Common myeloid progenitor, CD34-positive (primary cell): ENCODE measurements at regions not wholly inside any gene's neighbourhood (a gene's known extent, or its start where the extent isn't known, plus 50 kb on each side); places are given as distances from the start of the nearest gene placed in this dataset.

Source experiments
- CTCF ChIA-PET: fragments of 350-600 bp; sonication (Branson Sonifier 250); formaldehyde crosslinking; loops from one replicate; lab custom pipeline; 2021; ENCODE audit warnings: antibody characterized with exemption; lab: Charles Lee
- POLR2A ChIA-PET: fragments of 350-600 bp; sonication (Branson Sonifier 250); formaldehyde crosslinking; loops from one replicate; lab custom pipeline; 2021; ENCODE audit warnings: antibody characterized with exemption; lab: Charles Lee
- DNase-seq, 3 donors: peaks; one replicate each; pipeline versions ENCODE4 v3.0.0 to v3.0.0-alpha.2; 2013
- H3K27ac ChIP-seq, 2 experiments: 1 replicate in 1 of 2; 2 replicates in 1 of 2; pipeline ENCODE4 v1.7.0; 2013; ENCODE audit warnings: inconsistent platforms in 2 of 2, low read length in 2 of 2, mild to moderate bottlenecking in 2 of 2, low read depth in 1 of 2, moderate library complexity in 1 of 2; ENCODE audit not compliant: severe bottlenecking in 2 of 2, insufficient read depth in 1 of 2, poor library complexity in 1 of 2
- H3K27me3 ChIP-seq, 5 experiments: replicated peaks in 2 of 5; 1 replicate in 3 of 5; 2 replicates in 2 of 5; pipeline versions ENCODE4 v1.6.1 to v1.7.0; 2013; ENCODE audit warnings: low read length in 4 of 5, mild to moderate bottlenecking in 2 of 5, moderate library complexity in 2 of 5, inconsistent platforms in 1 of 5; ENCODE audit not compliant: insufficient read depth in 5 of 5, control insufficient read depth in 4 of 5
- H3K36me3 ChIP-seq, 4 experiments: 1 replicate in 2 of 4; 2 replicates in 2 of 4; pipeline versions ENCODE4 v1.6.1 to v1.7.0; 2013; ENCODE audit warnings: low read length in 3 of 4, control low read depth in 1 of 4, mild to moderate bottlenecking in 1 of 4; ENCODE audit not compliant: control insufficient read depth in 4 of 4, insufficient read depth in 4 of 4
- H3K4me1 ChIP-seq, 4 experiments: 1 replicate in 3 of 4; 2 replicates in 1 of 4; pipeline versions ENCODE4 v1.6.1 to v1.7.1; 2013; ENCODE audit warnings: low read length in 3 of 4, mild to moderate bottlenecking in 3 of 4, control low read depth in 1 of 4, inconsistent platforms in 1 of 4, moderate library complexity in 1 of 4; ENCODE audit not compliant: control insufficient read depth in 4 of 4, insufficient read depth in 4 of 4; ENCODE audit errors: control extremely low read depth in 1 of 4
- H3K4me3 ChIP-seq, 7 experiments: 1 replicate in 4 of 7; 2 replicates in 3 of 7; pipeline versions ENCODE4 v1.5.1 to v1.7.0; 2013; ENCODE audit warnings: mild to moderate bottlenecking in 7 of 7, low read length in 6 of 7, moderate library complexity in 6 of 7, inconsistent platforms in 2 of 7, low read depth in 2 of 7, control low read depth in 1 of 7; ENCODE audit not compliant: insufficient read depth in 4 of 7, control insufficient read depth in 1 of 7; ENCODE audit errors: extremely low read depth in 1 of 7
- H3K9me3 ChIP-seq, 5 experiments: 1 replicate in 4 of 5; 2 replicates in 1 of 5; pipeline versions ENCODE4 v1.6.1 to v1.7.1; 2013; ENCODE audit warnings: low read length in 4 of 5, mild to moderate bottlenecking in 2 of 5, inconsistent platforms in 1 of 5, low read depth in 1 of 5, moderate library complexity in 1 of 5; ENCODE audit not compliant: control insufficient read depth in 4 of 5, insufficient read depth in 2 of 5; ENCODE audit errors: control extremely low read depth in 1 of 5
- WGBS: methylation state at CpG from one replicate; pipeline ENCODE4 v1.1.5; 2013; ENCODE audit not compliant: insufficient coverage; 5-methylcytosine and 5-hydroxymethylcytosine counted together

GRCh38 chr15:98121957-98122356, 161.5 kb downstream of the ARRDC4 start:
- Histone ChIP-seq H3K27me3 (no peaks in the 10 kb centered on the region), H3K4me1 (no peaks in the 10 kb centered on the region), H3K36me3 (no peaks in the 10 kb centered on the region), H3K27ac (no peak overlapping the region), H3K9me3 (no peaks in the 10 kb centered on the region), H3K4me3 (no peak overlapping the region)
- WGBS = 100% methylated on average over 2 of the region's 3 CpGs
- ChIA-PET POLR2A (no interaction called here), CTCF (no interaction called here)
- DNase-seq = no peak

- ChIA-PET POLR2A (no interaction called here), CTCF (no interaction called here)
- Histone ChIP-seq H3K4me3 (no peak overlapping the region), H3K9me3 (no peaks in the 10 kb centered on the region), H3K36me3 (no peaks in the 10 kb centered on the region), H3K4me1 (no peaks in the 10 kb centered on the region), H3K27me3 (no peaks in the 10 kb centered on the region), H3K27ac (no peak overlapping the region)
- DNase-seq = no peak
- 100% methylated on average over 2 of the region's 3 CpGs for WGBS
Measured at GRCh38 chr15:98123297-98123696, 162.8 kb downstream of the ARRDC4 start.

DNA sequence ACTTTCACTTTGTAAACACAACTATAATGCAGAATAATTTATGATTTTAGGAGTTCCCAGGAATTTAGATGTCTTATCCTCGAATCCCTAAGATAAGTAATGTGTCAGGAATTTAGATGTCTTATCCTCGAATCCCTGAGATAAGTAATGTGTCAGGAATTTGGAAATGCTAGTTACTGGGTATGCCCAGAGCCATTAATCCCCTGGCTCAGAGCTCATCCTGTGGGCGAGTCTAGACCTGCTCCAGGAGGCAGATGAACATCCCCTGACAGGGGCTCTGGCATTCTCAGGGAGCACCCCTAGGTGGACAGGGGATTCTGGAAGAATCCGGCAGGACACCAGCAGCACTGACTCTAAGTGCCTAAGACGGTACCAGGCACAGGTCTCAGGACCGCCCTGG, 163.3 kb downstream of the ARRDC4 start:
- ChIA-PET POLR2A (no interaction called here), CTCF (no interaction called here)
- no peak overlapping the region for H3K27ac ChIP-seq
- DNase-seq = no peak
- no peaks in the 10 kb centered on the region for H3K4me1 ChIP-seq
- H3K27me3 ChIP-seq = no peaks in the 10 kb centered on the region
- H3K9me3 ChIP-seq = no peaks in the 10 kb centered on the region
- H3K4me3 ChIP-seq = no peak overlapping the region
- 93% methylated on average over 5 of the region's 6 CpGs for WGBS
- no peaks in the 10 kb centered on the region for H3K36me3 ChIP-seq

GRCh38 chr15:98124581-98124980, 164.1 kb downstream of the ARRDC4 start:
- Histone ChIP-seq H3K9me3 (no peaks in the 10 kb centered on the region), H3K27me3 (no peaks in the 10 kb centered on the region), H3K27ac (no peak overlapping the region), H3K36me3 (no peaks in the 10 kb centered on the region), H3K4me3 (no peak overlapping the region), H3K4me1 (no peaks in the 10 kb centered on the region)
- ChIA-PET CTCF (no interaction called here), POLR2A (no interaction called here)
- 99% methylated on average over 6 of the region's 6 CpGs for WGBS
- no peak for DNase-seq

DNA sequence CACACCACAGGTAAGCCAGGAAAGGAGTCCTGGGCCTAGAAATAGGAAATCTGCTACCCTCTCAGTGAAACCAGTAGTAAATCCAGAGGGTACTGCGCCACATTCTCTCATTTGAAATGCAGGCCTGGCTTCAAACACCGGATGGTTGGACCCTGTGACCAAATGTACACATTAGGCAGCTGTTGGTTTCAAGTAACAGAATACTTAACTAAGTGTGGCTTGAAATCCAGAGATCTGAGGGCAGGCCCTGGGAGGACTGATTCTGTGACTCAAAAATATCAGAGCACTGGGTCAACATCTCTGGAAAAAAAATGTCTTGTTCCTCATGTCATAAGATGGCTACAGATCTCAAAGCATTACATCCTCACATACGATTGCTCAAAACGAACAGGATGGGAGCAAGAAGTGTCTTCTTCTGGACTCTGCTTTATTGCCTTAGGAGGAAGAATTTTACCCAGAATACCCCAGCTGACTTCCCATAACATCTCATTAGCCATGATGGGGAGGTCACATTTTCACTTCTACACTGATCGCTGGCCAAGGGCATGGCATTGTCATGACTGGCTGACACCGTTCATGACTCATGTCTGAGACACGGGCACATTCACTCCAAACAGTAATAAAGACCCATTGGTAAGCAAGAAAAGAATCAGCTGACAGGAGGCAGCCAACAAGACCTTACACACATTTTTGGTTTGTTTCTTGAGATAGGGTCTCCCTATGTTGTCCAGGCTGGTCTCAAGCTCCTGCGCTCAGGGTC, 166.0 kb downstream of the ARRDC4 start:
- no peak overlapping the region for H3K27ac ChIP-seq
- no peaks in the 10 kb centered on the region for H3K4me1 ChIP-seq
- no peaks in the 10 kb centered on the region for H3K36me3 ChIP-seq
- no peak overlapping the region for H3K4me3 ChIP-seq
- H3K27me3 ChIP-seq = no peaks in the 10 kb centered on the region
- CTCF ChIA-PET = interaction anchor here (1.0 to 1.5 kb wide), 2 partner anchors 15 to 51 kb away, joined by 3 to 5 read pairs; no protein-coding TSS in a partner anchor
- POLR2A ChIA-PET = interaction anchor here (0.6 kb wide), 1 partner anchor 331 kb away, joined by 3 read pairs; no protein-coding TSS in a partner anchor
- DNase-seq = no peak
- H3K9me3 ChIP-seq = peaks cover 0 to 3% (median 0%) of the 10 kb centered on the region in 5 experiments
- WGBS = 99% methylated on average over 7 of the region's 8 CpGs

DNA sequence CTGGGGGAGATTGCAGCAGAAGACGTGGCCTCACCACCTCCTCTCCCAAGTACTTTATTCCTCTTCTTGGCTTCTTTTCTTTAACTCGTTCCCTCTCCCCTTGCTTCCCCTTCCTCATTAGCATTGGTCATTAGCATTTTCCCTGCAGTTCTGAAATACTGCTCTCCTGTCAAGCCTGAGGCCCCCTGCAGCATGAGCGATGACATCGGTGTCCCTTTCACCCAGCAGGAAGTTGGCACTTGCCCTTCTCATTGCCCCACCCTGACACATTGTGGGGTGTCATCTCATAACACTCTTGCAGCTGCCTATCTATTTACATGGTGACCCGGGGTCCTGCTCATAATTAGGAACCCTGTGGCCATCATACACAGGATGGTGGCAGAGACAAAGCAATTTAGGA, 167.1 kb downstream of the ARRDC4 start:
- ChIA-PET POLR2A (no interaction called here), CTCF (interaction anchor here (1.0 to 1.5 kb wide), 2 partner anchors 14 to 50 kb away, joined by 3 to 5 read pairs; no protein-coding TSS in a partner anchor)
- WGBS = 29% methylated on average over 4 of the region's 5 CpGs
- no peak overlapping the region for H3K27ac ChIP-seq
- no peaks in the 10 kb centered on the region for H3K36me3 ChIP-seq
- peaks cover 0 to 3% (median 0%) of the 10 kb centered on the region in 5 experiments for H3K9me3 ChIP-seq
- no peaks in the 10 kb centered on the region for H3K27me3 ChIP-seq
- H3K4me1 ChIP-seq = no peaks in the 10 kb centered on the region
- DNase-seq = no peak
- H3K4me3 ChIP-seq = no peak overlapping the region

DNA sequence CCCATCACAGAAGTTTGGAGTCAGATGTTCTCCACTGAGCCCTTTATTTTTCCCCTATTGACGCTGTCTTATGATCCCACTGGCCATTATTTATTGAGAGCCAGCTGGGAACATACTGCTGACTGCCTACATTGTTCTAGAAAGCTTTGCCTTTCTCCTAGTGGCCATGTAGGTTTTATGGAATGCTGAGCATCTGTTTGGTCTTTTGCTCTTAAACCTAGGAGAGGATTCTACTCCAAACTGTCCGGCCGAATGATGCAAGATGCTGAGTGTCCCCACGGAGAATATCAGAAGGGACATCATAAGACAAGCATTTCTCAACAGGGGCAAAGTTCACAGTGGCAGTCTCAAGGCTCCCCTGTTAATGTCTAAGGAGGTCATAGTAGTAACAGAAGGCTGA, 171.4 kb downstream of the ARRDC4 start:
- Histone ChIP-seq H3K27me3 (no peaks in the 10 kb centered on the region), H3K4me3 (no peak overlapping the region), H3K27ac (no peak overlapping the region), H3K9me3 (peaks cover 0 to 3% (median 0%) of the 10 kb centered on the region in 5 experiments), H3K4me1 (no peaks in the 10 kb centered on the region), H3K36me3 (no peaks in the 10 kb centered on the region)
- WGBS = 96% methylated on average over 4 of the region's 4 CpGs
- DNase-seq = no peak
- CTCF ChIA-PET = interaction anchor here (1.4 kb wide), 1 partner anchor 228 kb away, joined by 4 read pairs; no protein-coding TSS in a partner anchor
- POLR2A ChIA-PET = no interaction called here
